ENCODE measurements at regions not wholly inside any gene's neighbourhood (a gene's known extent, or its start where the extent isn't known, plus 50 kb on each side); places are given as distances from the start of the nearest gene placed in this dataset.

- no peak for TF ChIP-seq CTCF (IDR thresholded peaks at IDR 0.05)
- no peak for TF ChIP-seq ZFX (IDR thresholded peaks at IDR 0.05; ENCODE audit: borderline replicate concordance)
Observed at GRCh38 chr4:81600520-81601357, 129.0 kb upstream of the RASGEF1B start.

Measured in 22Rv1 (cell line).